HG03378 (cell line): ENCODE measurements at regions not wholly inside any gene's neighbourhood (a gene's known extent, or its start where the extent isn't known, plus 50 kb on each side); places are given as distances from the start of the nearest gene placed in this dataset.
"Not testable (repeated sequence)": the region's sequence is repeated elsewhere in the genome, so short reads cannot be mapped to it uniquely, and the experiment has no call there.

Source experiments
- ATAC-seq: cut with Tn5 transposase; IDR thresholded peaks from one replicate; pipeline ENCODE4 v1.9.1; 2021; ENCODE audit warnings: mild to moderate bottlenecking, moderate library complexity; ENCODE audit not compliant: unreplicated experiment

DNA sequence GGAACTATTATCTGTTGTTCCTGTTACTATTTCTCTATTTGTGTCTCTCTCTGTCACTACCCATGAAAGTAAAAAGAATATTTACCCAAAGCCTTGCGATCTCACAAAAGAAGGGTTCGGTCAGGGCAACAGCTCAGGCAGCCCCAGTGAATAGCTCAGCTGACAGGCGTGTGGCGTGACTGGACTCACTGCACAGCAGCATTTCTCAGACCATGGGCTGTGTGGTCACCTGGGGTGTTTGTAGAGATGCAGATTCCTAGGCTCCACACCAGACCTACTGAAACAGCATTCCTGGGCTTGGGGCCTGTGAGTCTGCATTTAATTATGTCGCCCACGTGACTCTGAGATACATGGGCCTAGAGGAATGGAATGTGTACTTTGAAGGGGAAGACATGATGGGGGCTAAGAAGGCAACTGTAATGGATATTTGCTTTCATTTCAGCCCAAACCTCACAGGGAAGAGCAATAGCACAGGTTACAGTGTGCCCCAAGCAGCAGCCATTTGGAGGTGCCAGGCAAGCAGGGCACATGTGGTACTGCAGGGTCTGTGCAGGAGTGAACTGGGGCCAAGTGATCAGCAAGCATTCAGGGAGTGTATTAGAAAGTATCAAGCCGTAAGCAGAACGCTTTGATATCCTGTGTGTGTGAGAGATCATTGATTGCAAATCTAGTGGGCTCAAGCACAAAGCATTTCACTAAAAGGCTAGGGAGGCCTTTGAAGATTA, 90.4 kb upstream of the RBMS1 start:
- ATAC-seq, result no peak

DNA sequence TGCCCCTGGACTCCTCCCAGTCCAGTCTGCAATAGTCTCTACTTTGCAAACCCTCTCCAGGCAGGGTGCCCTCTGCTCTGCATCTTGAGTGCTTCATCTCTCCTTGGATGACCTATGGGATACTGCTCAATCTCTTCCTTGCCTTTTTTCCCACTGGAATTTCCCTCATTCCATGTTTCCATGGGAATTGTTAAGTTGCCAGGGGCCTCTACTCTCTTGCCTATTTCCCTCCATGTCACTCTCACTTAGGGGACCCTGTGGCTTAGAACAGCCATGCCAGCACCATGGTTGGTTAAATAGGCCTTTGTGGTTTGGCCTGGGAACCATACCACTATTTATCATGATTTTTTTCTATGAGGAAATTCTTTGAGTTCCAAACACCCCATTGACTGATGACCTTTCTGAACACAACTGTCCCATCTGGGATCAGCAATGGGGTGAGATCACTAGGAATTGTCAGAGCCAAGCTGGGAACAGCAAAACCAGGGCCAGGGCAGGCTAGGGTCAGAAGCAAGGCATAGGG, 91.4 kb upstream of the RBMS1 start:
- no peak for ATAC-seq

DNA sequence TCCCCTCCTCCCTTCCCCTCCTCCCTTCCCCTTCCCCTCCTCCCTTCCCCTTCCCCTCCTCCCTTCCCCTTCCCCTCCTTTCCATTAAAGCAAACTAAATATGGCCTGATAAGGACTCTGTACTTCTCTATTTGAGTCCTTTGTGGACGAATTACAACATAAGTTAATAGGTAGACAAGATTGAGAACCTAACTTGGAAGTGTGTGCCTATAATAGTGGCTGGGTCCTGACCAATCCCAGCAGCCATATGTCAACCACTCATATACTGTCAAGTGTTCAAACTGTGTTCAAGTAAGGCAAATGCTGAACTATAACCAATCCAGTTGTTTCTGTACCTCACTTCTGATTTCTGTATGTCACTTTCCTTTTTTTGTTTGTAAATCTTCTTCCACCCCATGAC, 97.1 kb upstream of the RBMS1 start:
- no peak for ATAC-seq

DNA sequence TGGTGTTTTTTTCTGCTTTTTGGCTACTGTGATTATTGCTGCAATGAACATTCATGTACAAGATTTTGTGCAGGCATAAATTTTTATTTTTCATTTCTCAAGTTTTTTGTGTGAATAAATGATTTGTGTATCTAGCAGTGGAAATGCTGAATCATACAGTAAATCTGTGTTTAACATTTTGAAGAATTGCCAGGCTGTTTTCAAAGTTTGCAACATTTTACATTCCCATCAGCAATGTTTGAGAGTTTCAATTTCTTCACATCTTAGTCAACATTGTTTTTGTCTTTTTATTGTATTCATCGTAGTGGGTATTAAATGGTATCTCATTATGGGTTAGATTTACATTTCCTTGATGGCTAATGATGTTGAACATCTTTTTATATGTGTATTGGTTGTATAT, 98.8 kb upstream of the RBMS1 start:
- no peak for ATAC-seq

DNA sequence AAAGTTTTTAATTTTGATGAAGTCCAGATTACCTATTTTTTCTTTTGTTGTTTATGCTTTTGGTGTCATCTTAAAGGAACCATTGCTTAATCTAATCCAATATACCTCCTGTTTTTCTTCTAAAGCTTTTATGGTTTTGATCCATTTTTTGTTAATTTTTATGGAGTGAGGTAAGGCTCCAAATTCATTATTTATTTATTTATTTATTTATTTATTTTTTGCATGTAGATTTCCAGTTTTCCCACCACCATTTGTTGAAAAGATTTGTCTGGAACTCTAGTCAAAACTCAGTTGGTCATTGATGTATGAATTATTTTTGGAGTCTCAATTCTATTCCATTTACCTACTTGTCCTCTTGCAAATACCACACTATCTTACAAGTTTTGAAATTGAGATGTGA, 99.4 kb upstream of the RBMS1 start:
- ATAC-seq, result no peak

DNA sequence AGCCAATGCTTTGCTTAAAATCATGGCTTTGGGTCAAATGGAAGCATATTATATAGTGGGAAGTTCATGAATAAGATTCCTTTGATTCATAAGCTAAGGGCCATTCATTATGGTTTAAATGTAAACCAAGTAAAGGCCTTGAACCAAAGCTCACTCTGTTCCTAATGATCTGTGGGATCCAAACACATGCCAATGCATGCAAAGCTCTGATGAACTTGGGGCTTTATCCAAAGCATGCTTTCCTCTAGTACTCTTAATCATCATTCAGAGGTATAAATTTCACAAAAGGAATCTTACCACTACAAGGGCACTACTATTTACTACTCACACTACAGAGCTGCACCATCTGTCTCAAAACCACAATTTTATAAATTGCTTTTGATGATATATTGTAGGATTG, 102.8 kb upstream of the RBMS1 start:
- ATAC-seq, result no peak

DNA sequence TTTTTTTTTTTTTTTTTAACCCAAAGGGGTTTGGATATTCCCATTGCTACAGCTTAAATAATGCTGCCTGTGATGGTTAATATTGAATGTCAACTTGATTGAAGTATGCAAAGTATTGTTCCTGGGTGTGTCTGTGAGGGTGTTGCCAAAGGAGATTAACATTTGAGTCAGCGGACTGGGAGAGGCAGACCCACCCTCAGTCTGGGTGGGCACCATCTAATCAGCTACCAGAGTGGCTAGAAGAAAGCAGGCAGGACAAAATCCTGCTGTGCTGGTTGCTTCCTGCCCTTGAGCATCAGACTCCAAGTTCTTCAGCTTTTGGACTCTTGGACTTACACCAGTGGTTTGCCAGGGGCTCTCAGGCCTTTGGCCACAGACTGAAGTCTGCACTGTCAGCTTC, 106.8 kb upstream of the RBMS1 start:
- not testable (repeated sequence) for ATAC-seq

DNA sequence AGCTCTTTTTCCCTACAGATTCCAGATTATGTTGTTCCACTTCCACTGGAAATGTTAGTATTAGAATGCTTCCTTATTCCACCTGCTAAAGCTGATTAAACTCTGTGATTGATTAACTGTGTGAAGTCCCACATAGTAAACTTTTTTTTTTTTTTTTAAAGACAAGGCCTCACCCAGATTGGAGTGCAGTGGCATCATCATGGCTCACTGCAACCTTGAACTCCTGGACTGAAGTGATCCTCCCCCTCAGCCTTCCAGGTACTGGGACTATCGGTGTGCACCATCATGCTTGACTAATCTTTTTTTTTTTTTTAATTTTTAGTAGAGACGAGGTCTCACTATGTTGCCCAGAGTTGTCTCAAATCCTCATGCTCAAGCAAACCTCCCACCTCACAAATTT, 108.5 kb upstream of the RBMS1 start:
- no peak for ATAC-seq

DNA sequence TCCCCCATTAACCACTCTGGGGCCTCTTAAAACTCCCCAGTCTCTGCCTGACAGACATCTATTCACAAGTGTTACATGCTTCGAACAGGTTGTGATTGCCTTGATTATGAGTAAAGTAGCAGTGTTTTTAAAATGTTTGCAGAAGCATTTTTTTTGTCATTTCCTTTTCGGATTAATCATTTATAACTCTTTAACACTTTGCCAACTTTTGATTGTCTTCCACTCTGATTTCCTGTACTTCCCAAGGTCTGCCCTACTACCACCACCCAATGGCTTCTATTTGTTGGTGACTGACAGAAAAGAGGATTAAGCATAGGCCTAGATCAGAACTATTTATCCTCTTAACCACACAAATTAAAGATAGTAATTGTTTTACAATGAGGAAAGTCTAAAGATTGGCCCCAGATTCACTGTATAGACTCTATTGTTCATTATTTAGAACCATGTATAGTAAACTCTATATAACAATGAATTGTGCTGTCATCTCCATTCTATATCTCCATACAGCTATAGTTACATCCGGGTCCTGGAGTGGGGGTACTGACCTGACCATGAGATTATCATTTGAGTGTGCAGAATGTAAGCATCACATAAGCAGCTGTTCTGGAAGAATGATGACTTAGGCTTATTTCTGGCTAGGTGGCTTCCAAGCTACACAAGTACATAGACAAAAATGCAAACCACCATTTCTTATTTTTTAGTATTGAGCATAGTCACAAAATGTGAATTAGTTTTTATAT, 110.3 kb upstream of the RBMS1 start:
- no peak for ATAC-seq

DNA sequence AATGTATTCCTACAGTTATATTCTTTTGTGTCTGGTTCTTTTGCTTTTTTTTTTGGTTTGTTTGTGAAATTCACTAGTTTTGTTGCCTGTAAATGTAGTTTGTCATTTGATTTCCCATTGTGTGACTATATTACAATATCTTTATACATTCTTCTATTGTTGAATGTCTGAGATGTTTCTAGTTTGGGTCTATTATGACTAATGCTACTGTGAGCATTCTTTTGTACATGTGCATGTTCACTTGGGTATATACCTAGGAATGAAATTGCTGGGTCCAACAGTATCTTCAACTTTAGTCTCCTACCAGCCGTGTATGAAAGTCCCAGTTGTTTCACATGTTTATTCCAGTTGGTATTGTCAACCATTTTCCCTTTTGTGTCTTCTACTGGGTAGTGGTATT, 112.7 kb upstream of the RBMS1 start:
- ATAC-seq, result no peak

DNA sequence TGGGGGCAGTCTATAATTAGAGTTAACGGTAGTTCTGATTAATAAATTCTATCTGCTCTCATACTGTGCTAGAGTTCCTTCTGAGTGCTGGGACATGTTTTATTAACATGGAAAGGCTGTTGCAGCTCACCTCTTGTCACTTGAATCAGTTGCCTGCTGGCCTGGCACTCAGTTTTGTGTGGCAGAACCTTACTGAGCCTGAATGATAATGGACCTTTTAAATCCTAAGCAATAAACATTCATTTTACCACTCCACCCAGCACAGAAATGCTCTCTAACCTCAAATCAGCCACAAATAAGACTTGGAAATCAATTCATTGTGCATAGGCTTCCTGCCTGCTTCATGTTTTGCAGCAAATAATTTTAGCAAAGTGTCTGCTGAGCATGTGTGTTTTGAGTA, 115.0 kb upstream of the RBMS1 start:
- no peak for ATAC-seq

DNA sequence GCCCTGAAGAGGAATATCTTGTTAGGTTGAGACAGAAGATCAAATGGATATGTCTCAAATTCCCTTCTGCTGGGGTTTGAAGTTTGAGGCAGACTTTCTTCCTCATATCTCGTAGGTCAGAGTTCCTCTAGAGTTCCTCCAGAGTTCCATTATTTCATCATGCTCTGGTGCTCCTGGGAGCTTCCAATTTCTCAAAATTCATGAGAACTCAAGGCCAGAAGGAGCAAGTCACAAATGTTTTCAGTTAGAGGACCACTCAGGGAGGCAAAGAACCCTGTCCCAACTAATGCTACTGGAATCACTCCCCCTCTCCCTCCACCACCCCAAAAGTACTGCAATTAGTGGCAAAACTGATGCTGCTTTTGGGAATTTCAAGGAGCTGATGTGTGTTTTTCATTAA, 115.7 kb upstream of the RBMS1 start:
- no peak for ATAC-seq

DNA sequence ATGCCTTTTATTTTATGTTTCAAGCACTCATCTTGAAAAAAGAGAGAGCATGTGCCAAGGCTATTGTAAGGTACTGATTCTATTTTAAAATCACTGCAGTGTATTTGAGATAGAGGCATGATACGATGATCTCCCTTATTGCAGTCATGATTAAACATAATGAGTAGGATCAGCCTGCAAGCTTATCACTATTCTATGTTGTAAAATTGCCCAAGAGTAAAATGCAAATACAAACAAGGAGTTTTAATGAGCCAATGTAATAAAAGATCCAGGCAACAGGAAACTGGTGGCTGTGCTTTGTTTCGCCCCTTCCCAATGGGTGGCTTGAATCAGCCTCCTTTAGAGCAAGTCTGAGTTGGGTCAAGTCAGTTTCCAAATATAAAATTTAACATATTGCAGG, 116.4 kb upstream of the RBMS1 start:
- ATAC-seq, result no peak

DNA sequence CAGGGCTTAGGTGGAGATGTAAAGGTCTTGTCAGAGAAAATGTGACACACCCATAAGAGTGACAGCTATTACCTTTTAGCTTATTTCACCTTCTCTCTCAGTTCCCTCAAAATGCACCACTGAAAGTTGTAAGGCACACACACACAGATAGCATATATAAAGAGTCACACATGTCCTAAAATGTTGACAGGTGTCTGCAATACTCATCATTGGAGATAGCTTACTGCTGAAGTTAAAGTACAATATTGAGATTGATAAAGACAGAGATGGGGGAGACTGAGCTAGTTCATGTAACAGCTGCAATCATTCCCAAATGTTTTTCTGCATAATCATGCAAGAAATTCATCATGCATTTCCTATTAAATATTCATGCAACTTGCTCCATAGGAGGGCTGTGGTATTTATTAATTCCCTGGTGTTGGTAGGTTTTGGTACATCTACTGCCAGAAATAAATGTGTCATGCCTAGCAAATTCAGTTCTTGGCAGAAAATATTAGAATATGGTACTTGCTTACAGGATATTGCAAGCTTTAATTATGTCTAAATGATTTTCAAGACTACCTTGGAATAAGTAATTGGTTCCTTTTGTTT, 118.8 kb upstream of the RBMS1 start:
- ATAC-seq, result no peak

DNA sequence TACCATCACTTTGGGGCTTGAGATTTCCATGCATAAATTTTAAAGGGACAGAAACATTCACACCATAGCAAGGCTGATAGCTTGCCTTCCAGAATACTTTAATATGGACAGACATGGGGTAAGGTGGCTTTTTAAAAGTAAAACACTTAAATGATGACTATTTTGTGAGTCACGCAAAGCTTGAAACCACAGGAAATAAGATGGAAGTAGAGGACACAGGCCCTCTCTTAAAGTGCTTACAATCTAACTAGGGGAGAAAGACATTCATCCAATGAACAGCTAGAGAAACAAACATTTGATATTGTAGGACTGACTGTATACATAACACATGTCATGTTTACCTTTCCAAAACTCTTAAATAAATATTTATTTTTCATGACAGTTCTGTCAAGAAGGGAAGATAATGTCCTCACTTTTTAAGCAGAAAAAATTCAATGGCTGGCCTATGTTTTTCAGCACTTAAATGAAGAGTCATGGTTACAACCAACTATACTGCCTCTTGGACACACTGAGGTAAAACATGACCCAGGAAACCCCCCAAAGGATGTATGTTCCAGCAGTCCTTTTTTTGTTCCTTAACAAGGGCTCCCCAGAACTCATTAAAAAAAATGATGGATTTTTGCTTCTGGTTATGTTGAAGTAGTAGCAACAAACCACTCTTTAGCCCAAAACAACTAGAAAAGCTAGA, 120.0 kb upstream of the RBMS1 start:
- ATAC-seq, result no peak

DNA sequence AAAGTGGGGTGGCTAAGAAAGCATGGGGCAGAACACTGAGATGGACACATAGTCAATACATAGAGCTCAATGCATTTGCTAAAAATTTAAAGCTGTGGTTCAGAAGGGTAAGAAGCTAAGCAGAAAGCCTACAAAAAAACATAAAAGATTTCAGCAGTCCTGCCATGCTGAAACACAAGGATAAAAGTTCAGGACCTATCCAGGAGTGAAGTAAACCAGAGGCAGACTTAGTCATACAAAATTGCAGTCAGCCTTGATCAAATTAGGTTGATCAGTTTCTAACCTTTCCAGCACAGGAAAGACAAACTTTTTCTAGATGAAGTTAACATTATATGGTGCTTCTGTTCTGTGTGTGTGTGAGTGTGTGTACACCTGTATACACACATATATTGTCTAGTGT, 120.8 kb upstream of the RBMS1 start:
- no peak for ATAC-seq

DNA sequence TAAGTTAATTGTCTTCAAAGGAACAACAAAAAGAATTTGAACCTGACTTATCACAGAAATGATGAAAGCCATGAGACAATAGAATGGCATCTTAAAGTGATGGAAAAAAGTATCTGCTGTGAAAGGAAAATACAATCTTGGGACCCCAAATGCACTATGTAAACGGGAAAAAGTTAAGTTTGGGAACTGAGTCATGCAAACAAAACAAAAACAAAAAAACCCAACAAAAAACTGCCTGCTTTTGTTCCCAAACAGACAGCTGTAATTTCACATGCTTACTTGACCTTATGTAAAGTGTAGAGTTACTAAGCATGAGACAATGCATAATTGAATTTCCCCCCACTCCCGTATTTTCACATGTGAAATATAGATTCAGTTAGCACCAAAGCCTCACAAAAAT, 122.1 kb upstream of the RBMS1 start:
- no peak for ATAC-seq

DNA sequence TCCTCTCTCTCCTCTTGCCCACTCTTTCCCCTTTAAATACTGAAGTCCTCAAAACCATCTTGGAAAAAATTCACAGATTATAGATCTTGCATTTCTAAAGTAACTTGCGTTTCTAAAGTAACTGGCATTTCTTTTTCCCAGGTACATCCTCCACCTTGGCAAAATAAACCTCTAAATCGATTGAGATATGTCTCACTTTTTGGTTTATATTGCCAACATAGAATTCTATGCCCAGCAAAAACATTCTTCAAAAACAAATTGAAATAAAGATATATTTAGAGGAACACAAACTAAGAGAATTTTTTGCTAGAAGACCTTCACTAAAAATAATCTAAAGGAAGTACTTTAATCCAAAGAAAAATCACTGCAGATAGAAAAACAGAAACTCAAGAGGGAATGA, 122.5 kb upstream of the RBMS1 start:
- ATAC-seq, result no peak

DNA sequence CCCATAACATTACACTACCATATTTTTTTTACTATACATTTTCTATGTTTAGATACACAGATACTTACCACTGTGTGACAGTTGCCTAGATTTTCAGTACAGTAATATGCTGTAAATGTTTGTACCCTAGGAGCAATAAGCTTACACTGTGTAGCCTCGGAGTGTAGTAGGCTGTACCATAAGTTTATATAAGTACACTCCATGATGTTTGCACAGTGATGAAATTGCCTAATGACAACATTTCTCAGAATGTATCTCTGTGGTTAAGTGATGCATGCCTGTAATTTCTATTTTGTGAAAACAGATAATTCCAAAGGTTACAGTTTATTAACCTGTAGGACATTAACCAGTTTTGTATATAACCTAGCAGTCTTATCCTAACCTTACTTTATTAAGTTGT, 128.1 kb upstream of the RBMS1 start:
- no peak for ATAC-seq

DNA sequence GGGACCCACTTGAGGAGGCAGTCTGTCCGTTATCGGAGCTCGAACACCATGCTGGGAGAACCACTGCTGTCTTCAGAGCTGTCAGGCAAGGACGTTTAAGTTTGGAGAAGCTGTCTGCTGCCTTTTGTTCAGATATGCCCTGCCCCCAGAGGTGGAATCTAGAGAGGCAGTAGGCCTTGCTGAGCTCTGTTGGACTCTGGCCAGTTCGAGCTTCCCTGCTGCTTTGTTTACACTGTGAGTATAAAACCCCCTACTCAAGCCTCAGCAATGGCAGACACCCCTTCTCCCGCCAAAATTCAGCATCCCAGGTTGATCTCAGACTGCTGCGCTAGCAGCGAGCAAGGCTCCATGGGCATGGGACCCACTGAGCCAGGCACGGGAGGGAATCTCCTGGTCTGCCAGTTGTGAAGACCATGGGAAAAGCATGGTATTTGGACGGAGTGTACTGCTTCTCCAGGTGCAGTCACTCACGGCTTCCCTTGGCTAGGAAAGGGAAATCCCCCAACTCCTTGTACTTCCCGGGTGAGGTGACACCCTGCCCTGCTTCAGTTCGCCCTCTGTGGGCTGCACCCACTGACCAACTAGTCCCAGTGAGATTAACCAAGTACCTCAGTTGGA, 134.5 kb upstream of the RBMS1 start:
- ATAC-seq, result not testable (repeated sequence)

DNA sequence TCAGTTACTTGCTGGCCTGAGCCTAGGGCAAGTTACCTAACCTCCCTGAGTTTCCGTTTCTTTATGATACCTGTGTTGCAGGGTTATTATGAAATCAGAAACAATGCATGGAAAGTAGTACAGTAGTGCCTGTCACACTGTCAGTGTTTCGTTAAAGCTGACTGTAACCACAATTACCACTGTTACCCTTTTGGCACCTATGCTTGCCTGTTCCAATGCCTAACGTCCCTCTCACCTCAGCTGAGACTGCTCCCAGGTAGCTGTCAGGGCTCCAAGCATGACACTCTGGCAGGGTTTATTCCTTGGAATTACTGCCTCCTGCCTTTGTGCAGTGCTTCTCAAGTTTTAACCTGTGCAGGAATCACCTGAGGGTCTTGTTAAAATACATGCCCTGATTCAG, 135.2 kb upstream of the RBMS1 start:
- no peak for ATAC-seq
